ENCODE measurements at regions not wholly inside any gene's neighbourhood (a gene's known extent, or its start where the extent isn't known, plus 50 kb on each side); places are given as distances from the start of the nearest gene placed in this dataset.

DNA sequence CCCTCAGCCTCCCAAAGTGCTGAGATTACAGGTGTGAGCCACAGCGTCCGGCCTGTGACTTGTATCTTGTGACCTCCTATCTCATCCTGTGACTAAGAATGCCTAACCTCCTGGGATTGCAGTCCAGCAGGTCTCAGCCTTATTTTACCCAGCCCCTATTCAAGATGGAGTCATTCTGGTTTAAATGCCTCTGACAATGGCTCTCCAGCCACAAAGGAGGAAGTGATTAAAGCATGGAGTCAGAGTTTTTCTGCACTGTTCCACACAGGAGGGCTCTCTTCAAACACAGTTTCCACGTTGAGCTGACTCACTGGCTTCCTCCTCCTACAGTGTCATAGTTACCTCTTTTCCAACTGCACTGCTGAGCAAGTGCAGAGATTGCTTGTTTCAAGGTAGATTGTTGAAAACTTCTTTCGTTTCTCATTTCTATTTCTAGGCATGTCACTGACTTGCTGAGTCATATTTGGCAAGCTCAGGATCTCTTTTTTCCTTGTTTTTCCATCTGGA, 383.8 kb downstream of the PCNX1 start:
- no peaks in the 10 kb centered on the region for H3K36me3 ChIP-seq (ENCODE audit: control insufficient read depth in 4 of 4, insufficient read depth in 3 of 4, low read depth in 1 of 4, low read length in 3 of 4)

DNA sequence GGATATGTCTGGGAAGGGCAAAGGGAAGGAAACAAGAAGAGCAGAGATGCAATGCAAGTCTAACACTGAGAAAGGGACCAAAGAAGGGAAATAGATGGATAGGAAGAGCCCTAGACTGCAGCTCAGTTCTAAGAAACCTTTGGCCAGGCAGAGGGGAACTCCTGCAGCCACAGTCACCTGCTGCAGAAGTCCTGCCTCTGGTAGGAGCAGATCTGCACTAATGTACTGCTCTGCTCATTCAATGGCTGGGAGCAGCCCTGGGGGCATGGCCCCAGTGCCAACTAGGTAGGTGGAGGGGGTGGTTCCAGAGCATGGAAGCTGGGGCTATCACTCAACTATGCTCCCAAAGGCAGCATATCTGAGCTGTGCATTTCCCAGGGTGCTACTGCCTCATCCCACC, 388.9 kb downstream of the PCNX1 start:
- no peaks in the 10 kb centered on the region for H3K4me1 ChIP-seq (ENCODE audit: control insufficient read depth in 4 of 4, insufficient read depth in 4 of 4, low read length in 3 of 4)
- no peak overlapping the region for H3K9ac ChIP-seq (ENCODE audit: low read depth in 1 of 2, low read length in 2 of 2)
- peaks cover 0 to 2% (median 0%) of the 10 kb centered on the region in 4 donors for H3K36me3 ChIP-seq (ENCODE audit: control insufficient read depth in 4 of 4, insufficient read depth in 3 of 4, low read depth in 1 of 4, low read length in 3 of 4)
- no peak for DNase-seq (ENCODE audit: low spot score)
- no peaks in the 10 kb centered on the region for H3K9me3 ChIP-seq (ENCODE audit: control insufficient read depth in 4 of 4, low read length in 3 of 4)
- no peak overlapping the region for H3K4me3 ChIP-seq (ENCODE audit: low read depth in 1 of 3, low read length in 3 of 3)
- H3K27ac ChIP-seq (ENCODE audit: low read depth in 1 of 2, low read length in 2 of 2) = no peak overlapping the region
- no peaks in the 10 kb centered on the region for H3K27me3 ChIP-seq (ENCODE audit: control insufficient read depth in 4 of 4, insufficient read depth in 4 of 4, low read length in 3 of 4)
- TF ChIP-seq SP1 (IDR thresholded peaks at IDR 0.05) = no peak
- no peak for TF ChIP-seq HNF4A (conservative IDR thresholded peaks at IDR 0.05)
- TF ChIP-seq RAD21 (IDR thresholded peaks at IDR 0.05) = no peak
- no peak for TF ChIP-seq YY1 (IDR thresholded peaks at IDR 0.05)
- no peak for TF ChIP-seq NR2F2 (IDR thresholded peaks at IDR 0.05)
- TF ChIP-seq GABPA (IDR thresholded peaks at IDR 0.05 in 1 of 2, conservative IDR thresholded peaks at IDR 0.05 in 1 of 2) = no peak
- TF ChIP-seq, protein P1, sequence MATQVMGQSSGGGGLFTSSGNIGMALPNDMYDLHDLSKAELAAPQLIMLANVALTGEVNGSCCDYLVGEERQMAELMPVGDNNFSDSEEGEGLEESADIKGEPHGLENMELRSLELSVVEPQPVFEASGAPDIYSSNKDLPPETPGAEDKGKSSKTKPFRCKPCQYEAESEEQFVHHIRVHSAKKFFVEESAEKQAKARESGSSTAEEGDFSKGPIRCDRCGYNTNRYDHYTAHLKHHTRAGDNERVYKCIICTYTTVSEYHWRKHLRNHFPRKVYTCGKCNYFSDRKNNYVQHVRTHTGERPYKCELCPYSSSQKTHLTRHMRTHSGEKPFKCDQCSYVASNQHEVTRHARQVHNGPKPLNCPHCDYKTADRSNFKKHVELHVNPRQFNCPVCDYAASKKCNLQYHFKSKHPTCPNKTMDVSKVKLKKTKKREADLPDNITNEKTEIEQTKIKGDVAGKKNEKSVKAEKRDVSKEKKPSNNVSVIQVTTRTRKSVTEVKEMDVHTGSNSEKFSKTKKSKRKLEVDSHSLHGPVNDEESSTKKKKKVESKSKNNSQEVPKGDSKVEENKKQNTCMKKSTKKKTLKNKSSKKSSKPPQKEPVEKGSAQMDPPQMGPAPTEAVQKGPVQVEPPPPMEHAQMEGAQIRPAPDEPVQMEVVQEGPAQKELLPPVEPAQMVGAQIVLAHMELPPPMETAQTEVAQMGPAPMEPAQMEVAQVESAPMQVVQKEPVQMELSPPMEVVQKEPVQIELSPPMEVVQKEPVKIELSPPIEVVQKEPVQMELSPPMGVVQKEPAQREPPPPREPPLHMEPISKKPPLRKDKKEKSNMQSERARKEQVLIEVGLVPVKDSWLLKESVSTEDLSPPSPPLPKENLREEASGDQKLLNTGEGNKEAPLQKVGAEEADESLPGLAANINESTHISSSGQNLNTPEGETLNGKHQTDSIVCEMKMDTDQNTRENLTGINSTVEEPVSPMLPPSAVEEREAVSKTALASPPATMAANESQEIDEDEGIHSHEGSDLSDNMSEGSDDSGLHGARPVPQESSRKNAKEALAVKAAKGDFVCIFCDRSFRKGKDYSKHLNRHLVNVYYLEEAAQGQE (IDR thresholded peaks at IDR 0.05) = no peak
- TF ChIP-seq JUND (IDR thresholded peaks at IDR 0.05) = no peak
- TF ChIP-seq, protein P2, sequence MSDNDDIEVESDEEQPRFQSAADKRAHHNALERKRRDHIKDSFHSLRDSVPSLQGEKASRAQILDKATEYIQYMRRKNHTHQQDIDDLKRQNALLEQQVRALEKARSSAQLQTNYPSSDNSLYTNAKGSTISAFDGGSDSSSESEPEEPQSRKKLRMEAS (IDR thresholded peaks at IDR 0.05) = no peak
- TF ChIP-seq, protein P3, sequence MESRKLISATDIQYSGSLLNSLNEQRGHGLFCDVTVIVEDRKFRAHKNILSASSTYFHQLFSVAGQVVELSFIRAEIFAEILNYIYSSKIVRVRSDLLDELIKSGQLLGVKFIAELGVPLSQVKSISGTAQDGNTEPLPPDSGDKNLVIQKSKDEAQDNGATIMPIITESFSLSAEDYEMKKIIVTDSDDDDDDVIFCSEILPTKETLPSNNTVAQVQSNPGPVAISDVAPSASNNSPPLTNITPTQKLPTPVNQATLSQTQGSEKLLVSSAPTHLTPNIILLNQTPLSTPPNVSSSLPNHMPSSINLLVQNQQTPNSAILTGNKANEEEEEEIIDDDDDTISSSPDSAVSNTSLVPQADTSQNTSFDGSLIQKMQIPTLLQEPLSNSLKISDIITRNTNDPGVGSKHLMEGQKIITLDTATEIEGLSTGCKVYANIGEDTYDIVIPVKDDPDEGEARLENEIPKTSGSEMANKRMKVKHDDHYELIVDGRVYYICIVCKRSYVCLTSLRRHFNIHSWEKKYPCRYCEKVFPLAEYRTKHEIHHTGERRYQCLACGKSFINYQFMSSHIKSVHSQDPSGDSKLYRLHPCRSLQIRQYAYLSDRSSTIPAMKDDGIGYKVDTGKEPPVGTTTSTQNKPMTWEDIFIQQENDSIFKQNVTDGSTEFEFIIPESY (IDR thresholded peaks at IDR 0.05) = no peak
- TF ChIP-seq TAF1 (conservative IDR thresholded peaks at IDR 0.05) = no peak

More for the DNA sequence above, 383.8 kb downstream of the PCNX1 start:
- DNase-seq (ENCODE audit: low spot score) = no peak
- H3K9ac ChIP-seq (ENCODE audit: low read depth in 1 of 2, low read length in 2 of 2) = no peak overlapping the region
- no peak overlapping the region for H3K4me3 ChIP-seq (ENCODE audit: low read depth in 1 of 3, low read length in 3 of 3)
- no peak for TF ChIP-seq JUND (IDR thresholded peaks at IDR 0.05)
- TF ChIP-seq HNF4G (IDR thresholded peaks at IDR 0.05) = no peak
- TF ChIP-seq, protein P4, sequence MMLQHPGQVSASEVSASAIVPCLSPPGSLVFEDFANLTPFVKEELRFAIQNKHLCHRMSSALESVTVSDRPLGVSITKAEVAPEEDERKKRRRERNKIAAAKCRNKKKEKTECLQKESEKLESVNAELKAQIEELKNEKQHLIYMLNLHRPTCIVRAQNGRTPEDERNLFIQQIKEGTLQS (IDR thresholded peaks at IDR 0.05) = no peak
- TF ChIP-seq YY1 (IDR thresholded peaks at IDR 0.05) = no peak
- TF ChIP-seq HNF4A (conservative IDR thresholded peaks at IDR 0.05) = no peak
- no peak for TF ChIP-seq GABPA (IDR thresholded peaks at IDR 0.05 in 1 of 2, conservative IDR thresholded peaks at IDR 0.05 in 1 of 2)
- TF ChIP-seq SP1 (IDR thresholded peaks at IDR 0.05) = no peak
- TF ChIP-seq, protein P1 (IDR thresholded peaks at IDR 0.05) = no peak
- no peak for TF ChIP-seq FOXA2 (IDR thresholded peaks at IDR 0.05)
- TF ChIP-seq, protein P3 (IDR thresholded peaks at IDR 0.05) = no peak
- no peak for TF ChIP-seq NR2F2 (IDR thresholded peaks at IDR 0.05)
- TF ChIP-seq TAF1 (conservative IDR thresholded peaks at IDR 0.05) = no peak
- no peak for TF ChIP-seq RAD21 (IDR thresholded peaks at IDR 0.05)
- 72% methylated on average over 4 of the region's 4 CpGs for WGBS
- H3K27me3 ChIP-seq (ENCODE audit: control insufficient read depth in 4 of 4, insufficient read depth in 4 of 4, low read length in 3 of 4) = no peaks in the 10 kb centered on the region
- H3K4me1 ChIP-seq (ENCODE audit: control insufficient read depth in 4 of 4, insufficient read depth in 4 of 4, low read length in 3 of 4) = no peaks in the 10 kb centered on the region
- no peaks in the 10 kb centered on the region for H3K9me3 ChIP-seq (ENCODE audit: control insufficient read depth in 4 of 4, low read length in 3 of 4)
- no peak overlapping the region for H3K27ac ChIP-seq (ENCODE audit: low read depth in 1 of 2, low read length in 2 of 2)
